Renal cortical epithelial cell (primary cell): ENCODE measurements at regions not wholly inside any gene's neighbourhood (a gene's known extent, or its start where the extent isn't known, plus 50 kb on each side); places are given as distances from the start of the nearest gene placed in this dataset.

Experiments
- DNase-seq: peaks from one replicate; pipeline ENCODE4 v3.0.0-alpha.2; 2011; ENCODE audit warnings: low read depth

GRCh38 chr18:8536922-8537321 lies 72.3 kb upstream of the RAB12 start:
- no peak for DNase-seq

- no peak for DNase-seq
Observed at GRCh38 chr18:8537400-8537799, 71.8 kb upstream of the RAB12 start.

DNA sequence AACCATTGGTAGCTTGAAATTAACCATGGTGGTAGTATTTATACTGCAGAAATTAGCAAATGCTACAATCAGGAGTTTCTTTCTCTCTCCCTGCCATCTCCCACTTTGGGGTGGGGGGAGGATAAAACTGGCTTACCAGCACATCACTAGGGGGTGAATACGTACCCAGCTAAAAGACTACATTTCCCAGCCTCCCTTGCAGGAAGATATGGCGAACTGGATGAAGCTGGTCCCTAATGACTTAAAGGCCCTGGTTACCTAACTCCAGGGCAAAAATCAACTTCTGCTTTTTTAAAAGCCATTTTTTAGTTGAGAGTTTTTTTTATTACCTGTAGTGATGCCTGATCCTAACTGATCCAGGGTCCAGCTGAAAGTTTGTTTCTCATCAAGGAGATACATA lies 70.3 kb upstream of the RAB12 start:
- DNase-seq, result no peak

DNA sequence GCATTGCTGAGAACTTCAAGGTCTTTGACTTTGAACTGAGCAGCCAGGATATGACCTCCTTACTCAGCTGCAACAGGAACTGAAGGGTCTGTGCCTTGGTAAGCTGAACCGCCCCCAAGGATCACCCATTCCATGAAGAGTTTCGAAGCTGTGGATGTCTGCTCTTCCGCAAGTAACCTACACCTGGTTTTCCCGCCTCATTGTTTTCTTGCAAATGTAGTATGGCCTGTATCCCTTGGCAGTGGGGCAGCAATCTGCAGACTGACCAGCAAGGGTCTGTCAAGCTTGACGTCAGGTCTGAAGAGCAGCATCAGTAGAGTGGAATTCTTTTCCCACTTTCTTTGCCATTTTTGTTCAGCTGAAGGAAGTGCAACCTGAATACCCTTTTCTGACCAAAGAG lies 62.6 kb upstream of the RAB12 start:
- no peak for DNase-seq

- peak; percentile 79 for DNase-seq
Observed at GRCh38 chr18:8548186-8548585, 61.1 kb upstream of the RAB12 start.

DNA sequence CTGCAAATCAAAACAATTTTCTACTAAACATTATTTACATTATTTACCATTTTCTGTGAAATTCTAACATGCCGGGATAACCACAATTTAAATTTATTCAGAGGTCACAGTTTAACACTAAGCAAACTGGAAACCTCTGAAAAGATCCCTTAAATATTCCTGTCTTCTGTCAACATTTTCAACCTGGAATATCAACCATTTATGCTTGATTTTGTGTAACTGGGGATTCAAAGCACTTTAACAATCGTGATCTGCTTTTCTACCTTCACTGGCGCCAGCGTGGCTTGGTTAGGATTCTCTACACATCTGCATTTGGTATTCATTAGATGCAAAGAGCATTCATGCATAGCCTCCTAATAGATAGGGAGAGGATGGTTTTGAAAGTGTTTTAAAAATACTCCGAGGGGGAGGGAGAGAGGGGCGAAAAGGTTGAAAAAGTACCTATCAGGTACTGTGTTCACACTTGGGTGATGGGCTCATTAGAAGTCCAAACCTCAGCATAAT lies 59.9 kb upstream of the RAB12 start:
- no peak for DNase-seq

GRCh38 chr18:8552151-8552550 lies 57.1 kb upstream of the RAB12 start:
- no peak for DNase-seq

GRCh38 chr18:8554354-8554753 lies 54.9 kb upstream of the RAB12 start:
- no peak for DNase-seq

DNA sequence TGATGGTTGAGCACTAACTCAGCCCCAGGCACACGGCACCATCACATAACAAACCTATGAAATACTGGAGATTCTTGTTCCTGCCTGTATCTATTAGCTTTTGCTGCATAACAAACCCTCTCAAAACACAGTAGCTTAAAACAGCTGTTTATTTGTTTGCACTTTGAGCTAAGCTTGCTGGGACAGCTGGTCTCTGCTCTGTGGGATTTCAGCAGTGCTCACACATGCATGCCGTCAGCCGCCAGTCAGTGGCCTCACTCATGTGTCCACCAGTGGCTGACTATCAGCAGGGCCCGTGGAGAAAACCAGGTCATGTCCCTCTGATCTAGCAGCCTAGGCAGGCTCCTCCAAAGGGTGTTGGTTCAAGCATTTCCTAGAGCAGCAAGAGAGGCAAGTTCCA lies 52.8 kb upstream of the RAB12 start:
- no peak for DNase-seq
